ENCODE measurements at regions not wholly inside any gene's neighbourhood (a gene's known extent, or its start where the extent isn't known, plus 50 kb on each side); places are given as distances from the start of the nearest gene placed in this dataset.
A peak's percentile ranks its signal among the peaks of the same experiment; 100 is the strongest.

GRCh38 chr5:165201771-165202518, 1696.5 kb downstream of the MAT2B start:
- no peaks in the 10 kb centered on the region for H3K27me3 ChIP-seq
- no peak overlapping the region for H3K27ac ChIP-seq
- H3K79me2 ChIP-seq = no peaks in the 10 kb centered on the region
- TF ChIP-seq, protein P1, sequence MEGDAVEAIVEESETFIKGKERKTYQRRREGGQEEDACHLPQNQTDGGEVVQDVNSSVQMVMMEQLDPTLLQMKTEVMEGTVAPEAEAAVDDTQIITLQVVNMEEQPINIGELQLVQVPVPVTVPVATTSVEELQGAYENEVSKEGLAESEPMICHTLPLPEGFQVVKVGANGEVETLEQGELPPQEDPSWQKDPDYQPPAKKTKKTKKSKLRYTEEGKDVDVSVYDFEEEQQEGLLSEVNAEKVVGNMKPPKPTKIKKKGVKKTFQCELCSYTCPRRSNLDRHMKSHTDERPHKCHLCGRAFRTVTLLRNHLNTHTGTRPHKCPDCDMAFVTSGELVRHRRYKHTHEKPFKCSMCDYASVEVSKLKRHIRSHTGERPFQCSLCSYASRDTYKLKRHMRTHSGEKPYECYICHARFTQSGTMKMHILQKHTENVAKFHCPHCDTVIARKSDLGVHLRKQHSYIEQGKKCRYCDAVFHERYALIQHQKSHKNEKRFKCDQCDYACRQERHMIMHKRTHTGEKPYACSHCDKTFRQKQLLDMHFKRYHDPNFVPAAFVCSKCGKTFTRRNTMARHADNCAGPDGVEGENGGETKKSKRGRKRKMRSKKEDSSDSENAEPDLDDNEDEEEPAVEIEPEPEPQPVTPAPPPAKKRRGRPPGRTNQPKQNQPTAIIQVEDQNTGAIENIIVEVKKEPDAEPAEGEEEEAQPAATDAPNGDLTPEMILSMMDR (IDR thresholded peaks at IDR 0.05; ENCODE audit: poor library complexity) = no peak
- no peak for TF ChIP-seq EZH2phosphoT487 (IDR thresholded peaks at IDR 0.05; ENCODE audit: low read depth, severe bottlenecking, unreplicated experiment)
- no peaks in the 10 kb centered on the region for H3K9me2 ChIP-seq (replicated peaks; ENCODE audit: insufficient read depth)
- H3K9me3 ChIP-seq (ENCODE audit: low read depth) = no peaks in the 10 kb centered on the region
- no peaks in the 10 kb centered on the region for H3K36me3 ChIP-seq (replicated peaks; ENCODE audit: insufficient read depth, low read depth)
- H4K20me1 ChIP-seq (ENCODE audit: insufficient read depth, poor library complexity, severe bottlenecking) = no peaks in the 10 kb centered on the region
- no peak overlapping the region for H2AFZ ChIP-seq
- no peak for DNase-seq (ENCODE audit: low spot score)
- no peak overlapping the region for H3K4me3 ChIP-seq
- no peak overlapping the region for H3K4me2 ChIP-seq
- H3K4me1 ChIP-seq (ENCODE audit: insufficient read depth) = peaks cover 6% of the 10 kb centered on the region

- DNase-seq (ENCODE audit: low spot score) = no peak
- Histone ChIP-seq H2AFZ (no peak overlapping the region), H3K9me3 (ENCODE audit: low read depth) (no peaks in the 10 kb centered on the region), H4K20me1 (ENCODE audit: insufficient read depth, poor library complexity, severe bottlenecking) (no peaks in the 10 kb centered on the region), H3K9me2 (replicated peaks; ENCODE audit: insufficient read depth) (no peaks in the 10 kb centered on the region), H3K27me3 (no peaks in the 10 kb centered on the region), H3K79me2 (no peaks in the 10 kb centered on the region), H3K4me2 (no peak overlapping the region), H3K27ac (no peak overlapping the region), H3K4me1 (ENCODE audit: insufficient read depth) (peaks cover 6% of the 10 kb centered on the region), H3K4me3 (no peak overlapping the region), H3K36me3 (replicated peaks; ENCODE audit: insufficient read depth, low read depth) (no peaks in the 10 kb centered on the region)
- 81% methylated on average over 3 of the region's 3 CpGs for WGBS (ENCODE audit: low lambda C conversion rate, missing lambda C conversion rate)
- TF ChIP-seq, protein P1 (IDR thresholded peaks at IDR 0.05; ENCODE audit: poor library complexity) = no peak
- TF ChIP-seq EZH2 (IDR thresholded peaks at IDR 0.05; ENCODE audit: borderline replicate concordance) (no peak), EZH2phosphoT487 (IDR thresholded peaks at IDR 0.05; ENCODE audit: low read depth, severe bottlenecking, unreplicated experiment) (no peak)
Observed at GRCh38 chr5:165202519-165202910, 1697.1 kb downstream of the MAT2B start.

DNA sequence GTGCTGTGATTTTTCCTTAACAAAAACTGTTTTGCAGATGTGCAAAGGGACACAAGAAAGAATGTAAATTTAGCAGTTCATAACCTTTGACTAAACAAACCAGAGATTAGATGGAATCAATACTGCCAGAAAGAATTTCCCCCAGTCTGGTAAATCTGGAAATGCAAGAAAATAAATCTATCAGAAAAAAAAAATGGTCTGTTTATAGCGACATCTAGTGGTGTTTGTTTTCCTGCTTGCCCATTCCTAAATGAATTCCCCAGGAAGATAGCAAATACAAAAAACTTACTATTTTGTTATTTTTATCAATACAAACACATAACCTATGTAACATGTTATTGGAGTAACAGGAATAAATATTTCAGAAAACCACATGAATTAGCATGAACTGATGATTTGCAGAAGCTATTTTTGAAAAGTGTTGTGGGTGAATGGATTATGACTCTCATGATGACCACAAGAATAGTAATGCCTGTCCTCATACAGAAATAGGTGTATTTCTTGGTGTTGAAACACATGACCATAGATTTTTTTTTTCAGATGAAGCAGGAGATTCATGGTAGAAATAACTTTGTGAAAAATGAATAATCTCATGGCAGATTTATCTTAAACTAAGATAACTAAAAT, 1703.8 kb downstream of the MAT2B start:
- Histone ChIP-seq H3K27me3 (no peaks in the 10 kb centered on the region), H3K4me2 (no peak overlapping the region), H2AFZ (no peak overlapping the region), H3K27ac (no peak overlapping the region), H3K79me2 (no peaks in the 10 kb centered on the region), H3K4me1 (ENCODE audit: insufficient read depth) (peaks cover 7% of the 10 kb centered on the region), H3K4me3 (no peak overlapping the region), H3K9me2 (replicated peaks; ENCODE audit: insufficient read depth) (no peaks in the 10 kb centered on the region), H4K20me1 (ENCODE audit: insufficient read depth, poor library complexity, severe bottlenecking) (no peaks in the 10 kb centered on the region), H3K9me3 (ENCODE audit: low read depth) (no peaks in the 10 kb centered on the region), H3K36me3 (replicated peaks; ENCODE audit: insufficient read depth, low read depth) (no peaks in the 10 kb centered on the region)
- peak; percentile 46 for DNase-seq (ENCODE audit: low spot score)
- TF ChIP-seq, protein P1 (IDR thresholded peaks at IDR 0.05; ENCODE audit: poor library complexity) = peak; percentile 86
- no peak for TF ChIP-seq EZH2 (IDR thresholded peaks at IDR 0.05; ENCODE audit: borderline replicate concordance)
- TF ChIP-seq EZH2phosphoT487 (IDR thresholded peaks at IDR 0.05; ENCODE audit: low read depth, severe bottlenecking, unreplicated experiment) = no peak
- whole genome bisulfite sequencing (ENCODE audit: low lambda C conversion rate, missing lambda C conversion rate) = 0% methylated on average over 1 of the region's 1 CpG

Measured in hepatocyte (in vitro differentiated cells).